ENCODE measurements at regions not wholly inside any gene's neighbourhood (a gene's known extent, or its start where the extent isn't known, plus 50 kb on each side); places are given as distances from the start of the nearest gene placed in this dataset.
A peak's percentile ranks its signal among the peaks of the same experiment; 100 is the strongest.

DNA sequence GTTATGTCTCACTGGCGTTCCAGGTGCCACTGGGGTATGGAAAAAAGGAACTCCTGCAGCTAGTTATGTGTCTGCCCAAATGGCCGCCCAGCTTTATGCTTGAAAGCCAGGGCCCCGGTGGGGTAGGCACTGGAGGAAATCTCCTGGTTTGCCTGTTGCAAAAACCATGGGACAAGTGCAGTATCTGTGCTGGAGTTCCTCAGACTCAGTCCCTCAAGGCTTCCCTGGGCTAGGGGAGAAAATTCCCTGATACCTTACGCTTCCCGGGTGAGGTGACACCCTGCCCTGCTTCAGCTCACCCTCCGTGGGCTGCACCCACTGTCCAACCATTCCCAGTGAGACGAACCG is 90.3 kb upstream of the CDK6 start:
- Histone ChIP-seq H2BK120ac (ENCODE audit: insufficient read depth, low read length, poor library complexity) (peak overlapping the region; percentile 2), H3K4me2 (ENCODE audit: low read length) (no peak overlapping the region), H3K4me3 (ENCODE audit: low read depth, low read length) (no peak overlapping the region), H4K8ac (ENCODE audit: low read depth, low read length) (no peak overlapping the region), H3K9me3 (ENCODE audit: insufficient read depth, low read depth, low read length) (peaks cover 5% of the 10 kb centered on the region), H2AFZ (ENCODE audit: insufficient read depth, low read length, poor library complexity) (no peak overlapping the region), H3K18ac (ENCODE audit: low read length) (no peak overlapping the region), H3K27ac (ENCODE audit: low read depth, low read length) (no peak overlapping the region), H4K12ac (ENCODE audit: low read depth, low read length) (peak overlapping the region; percentile 23), H3K27me3 (ENCODE audit: insufficient read depth, low read length) (no peaks in the 10 kb centered on the region), H2BK5ac (ENCODE audit: low read depth, low read length, poor library complexity) (no peak overlapping the region), H3K4me1 (ENCODE audit: control insufficient read depth in 1 of 2, insufficient read depth in 2 of 2, low read length in 2 of 2) (peaks cover 5 to 6% of the 10 kb centered on the region in 2 experiments), H2BK12ac (ENCODE audit: low read length) (no peak overlapping the region), H3K14ac (ENCODE audit: low read length) (no peak overlapping the region), H3K23ac (ENCODE audit: low read length) (no peak overlapping the region), H2AK5ac (ENCODE audit: low read length) (no peak overlapping the region), H4K91ac (ENCODE audit: low read depth, low read length) (peak overlapping the region; percentile 38), H3K9ac (ENCODE audit: low read length) (no peak overlapping the region), H3K79me2 (ENCODE audit: control insufficient read depth, insufficient read depth, low read length, poor library complexity) (no peaks in the 10 kb centered on the region), H3K4ac (ENCODE audit: low read depth, low read length) (no peak overlapping the region), H3K79me1 (ENCODE audit: low read length) (no peaks in the 10 kb centered on the region), H3K36me3 (ENCODE audit: control insufficient read depth in 1 of 2, insufficient read depth in 2 of 2, low read length in 2 of 2) (no peaks in the 10 kb centered on the region)
- no CpG with 5 or more reads among the region's 8 CpGs for WGBS (ENCODE audit: extremely low coverage, insufficient coverage, insufficient read length)
- DNase-seq = no peak

DNA sequence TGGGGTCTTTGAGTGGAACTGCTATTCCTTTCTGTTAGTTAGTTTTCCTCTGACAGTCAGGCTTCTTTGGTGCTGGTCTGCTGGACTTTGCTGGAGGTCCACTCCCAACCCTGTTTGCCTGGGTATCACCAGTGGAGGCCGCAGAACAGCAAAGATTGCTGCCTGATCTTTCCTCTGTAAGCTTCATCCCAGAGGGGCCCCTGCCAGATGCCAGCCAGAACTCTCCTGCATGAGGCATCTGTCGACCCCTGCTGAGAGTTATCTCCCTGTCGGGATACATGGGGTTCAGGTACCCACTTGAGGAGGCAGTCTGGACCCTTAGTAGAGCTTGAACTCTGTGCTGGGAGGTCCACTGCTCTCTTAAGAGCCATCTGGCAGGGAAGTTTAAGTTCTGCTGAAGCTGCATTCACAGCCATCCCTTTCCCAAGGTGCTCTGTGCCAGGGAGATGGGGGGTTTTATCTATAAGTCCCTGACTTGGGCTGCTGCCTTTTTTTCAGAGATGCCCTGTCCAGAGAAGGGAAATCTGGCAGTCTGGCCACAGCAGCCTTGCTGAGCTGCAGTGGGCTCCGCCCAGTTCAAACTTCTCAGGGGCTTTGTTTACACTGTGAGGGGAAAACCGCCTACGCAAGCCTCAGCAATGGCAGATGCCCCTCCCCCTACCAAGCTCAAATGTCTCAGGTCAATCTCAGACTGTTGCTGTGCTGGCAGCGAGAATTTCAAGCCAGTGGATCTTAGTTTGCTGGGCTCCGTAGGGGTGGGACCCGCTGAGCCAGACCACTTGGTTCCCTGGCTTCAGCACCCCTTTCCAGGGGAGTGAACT is 89.7 kb upstream of the CDK6 start:
- Histone ChIP-seq H4K8ac (ENCODE audit: low read depth, low read length) (peak overlapping the region; percentile 13), H3K9me3 (ENCODE audit: insufficient read depth, low read depth, low read length) (peaks cover 5% of the 10 kb centered on the region), H2BK120ac (ENCODE audit: insufficient read depth, low read length, poor library complexity) (no peak overlapping the region), H3K79me1 (ENCODE audit: low read length) (no peaks in the 10 kb centered on the region), H2AK5ac (ENCODE audit: low read length) (no peak overlapping the region), H3K23ac (ENCODE audit: low read length) (no peak overlapping the region), H3K27me3 (ENCODE audit: insufficient read depth, low read length) (no peaks in the 10 kb centered on the region), H4K91ac (ENCODE audit: low read depth, low read length) (peak overlapping the region; percentile 38), H3K27ac (ENCODE audit: low read depth, low read length) (no peak overlapping the region), H2AFZ (ENCODE audit: insufficient read depth, low read length, poor library complexity) (no peak overlapping the region), H3K36me3 (ENCODE audit: control insufficient read depth in 1 of 2, insufficient read depth in 2 of 2, low read length in 2 of 2) (no peaks in the 10 kb centered on the region), H3K4me3 (ENCODE audit: low read depth, low read length) (no peak overlapping the region), H3K4me2 (ENCODE audit: low read length) (no peak overlapping the region), H3K4ac (ENCODE audit: low read depth, low read length) (no peak overlapping the region), H3K4me1 (ENCODE audit: control insufficient read depth in 1 of 2, insufficient read depth in 2 of 2, low read length in 2 of 2) (peaks cover 5 to 6% of the 10 kb centered on the region in 2 experiments), H3K79me2 (ENCODE audit: control insufficient read depth, insufficient read depth, low read length, poor library complexity) (no peaks in the 10 kb centered on the region), H3K14ac (ENCODE audit: low read length) (no peak overlapping the region), H4K12ac (ENCODE audit: low read depth, low read length) (peak overlapping the region; percentile 23), H3K18ac (ENCODE audit: low read length) (peak overlapping the region; percentile 8), H3K9ac (ENCODE audit: low read length) (no peak overlapping the region), H2BK12ac (ENCODE audit: low read length) (no peak overlapping the region), H2BK5ac (ENCODE audit: low read depth, low read length, poor library complexity) (no peak overlapping the region)
- WGBS (ENCODE audit: extremely low coverage, insufficient coverage, insufficient read length) = no CpG with 5 or more reads among the region's 9 CpGs
- DNase-seq = no peak

DNA sequence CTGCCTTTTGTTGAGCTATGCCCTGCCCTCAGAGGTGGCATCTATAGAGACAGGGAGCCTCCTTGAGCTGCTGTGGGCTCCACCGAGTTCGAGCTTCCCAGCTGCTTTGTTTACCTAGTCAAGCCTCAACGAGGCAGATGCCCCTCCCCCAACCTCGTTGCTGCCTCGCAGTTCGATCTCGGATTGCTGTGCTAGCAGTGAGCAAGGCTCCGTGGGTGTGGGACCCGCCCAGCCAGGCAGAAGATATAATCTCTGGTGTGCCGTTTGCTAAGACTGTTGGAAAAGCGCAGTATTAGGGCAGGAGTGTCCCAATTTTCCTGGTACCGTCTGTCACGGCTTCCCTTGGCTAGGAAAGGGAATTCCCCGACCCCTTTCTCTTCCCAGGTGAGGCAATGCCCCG is 88.4 kb upstream of the CDK6 start:
- Histone ChIP-seq H3K27ac (ENCODE audit: low read depth, low read length) (no peak overlapping the region), H2BK5ac (ENCODE audit: low read depth, low read length, poor library complexity) (no peak overlapping the region), H2AK5ac (ENCODE audit: low read length) (no peak overlapping the region), H3K18ac (ENCODE audit: low read length) (no peak overlapping the region), H3K4ac (ENCODE audit: low read depth, low read length) (no peak overlapping the region), H3K79me2 (ENCODE audit: control insufficient read depth, insufficient read depth, low read length, poor library complexity) (no peaks in the 10 kb centered on the region), H2AFZ (ENCODE audit: insufficient read depth, low read length, poor library complexity) (no peak overlapping the region), H4K8ac (ENCODE audit: low read depth, low read length) (no peak overlapping the region), H3K9me3 (ENCODE audit: insufficient read depth, low read depth, low read length) (peaks cover 5% of the 10 kb centered on the region), H3K27me3 (ENCODE audit: insufficient read depth, low read length) (no peaks in the 10 kb centered on the region), H2BK12ac (ENCODE audit: low read length) (no peak overlapping the region), H3K23ac (ENCODE audit: low read length) (no peak overlapping the region), H2BK120ac (ENCODE audit: insufficient read depth, low read length, poor library complexity) (no peak overlapping the region), H3K4me3 (ENCODE audit: low read depth, low read length) (no peak overlapping the region), H3K14ac (ENCODE audit: low read length) (no peak overlapping the region), H3K4me1 (ENCODE audit: control insufficient read depth in 1 of 2, insufficient read depth in 2 of 2, low read length in 2 of 2) (peaks cover 5 to 6% of the 10 kb centered on the region in 2 experiments), H4K12ac (ENCODE audit: low read depth, low read length) (no peak overlapping the region), H3K36me3 (ENCODE audit: control insufficient read depth in 1 of 2, insufficient read depth in 2 of 2, low read length in 2 of 2) (no peaks in the 10 kb centered on the region), H4K91ac (ENCODE audit: low read depth, low read length) (no peak overlapping the region), H3K4me2 (ENCODE audit: low read length) (no peak overlapping the region), H3K9ac (ENCODE audit: low read length) (no peak overlapping the region), H3K79me1 (ENCODE audit: low read length) (no peaks in the 10 kb centered on the region)
- DNase-seq = peak in 1 of 2 donors; percentile 9
- WGBS (ENCODE audit: extremely low coverage, insufficient coverage, insufficient read length) = no CpG with 5 or more reads among the region's 15 CpGs

DNA sequence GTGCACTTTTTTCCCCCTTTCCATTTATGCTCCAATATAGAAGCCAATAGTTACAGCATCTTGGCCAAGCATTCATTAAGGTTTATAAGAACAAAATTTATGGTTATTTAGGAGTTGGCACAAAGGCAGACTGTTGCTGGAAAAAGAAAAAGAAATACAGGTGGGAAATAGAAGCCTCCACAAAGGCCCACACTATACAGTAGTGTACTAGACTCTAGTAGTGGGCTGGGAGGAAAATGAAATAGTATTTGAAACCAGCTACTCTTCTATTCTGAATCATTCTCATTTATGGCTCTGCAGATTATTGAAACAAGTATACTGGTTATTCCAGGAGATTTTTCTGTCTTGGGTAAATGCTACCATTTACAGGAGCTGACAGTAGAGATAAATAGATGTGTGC is 80.9 kb upstream of the CDK6 start:
- Histone ChIP-seq H4K12ac (ENCODE audit: low read depth, low read length) (no peak overlapping the region), H2AK5ac (ENCODE audit: low read length) (no peak overlapping the region), H3K4ac (ENCODE audit: low read depth, low read length) (no peak overlapping the region), H4K8ac (ENCODE audit: low read depth, low read length) (no peak overlapping the region), H3K14ac (ENCODE audit: low read length) (no peak overlapping the region), H3K27me3 (ENCODE audit: insufficient read depth, low read length) (no peaks in the 10 kb centered on the region), H3K79me2 (ENCODE audit: control insufficient read depth, insufficient read depth, low read length, poor library complexity) (no peaks in the 10 kb centered on the region), H2AFZ (ENCODE audit: insufficient read depth, low read length, poor library complexity) (no peak overlapping the region), H3K9ac (ENCODE audit: low read length) (no peak overlapping the region), H2BK5ac (ENCODE audit: low read depth, low read length, poor library complexity) (no peak overlapping the region), H2BK120ac (ENCODE audit: insufficient read depth, low read length, poor library complexity) (no peak overlapping the region), H4K91ac (ENCODE audit: low read depth, low read length) (no peak overlapping the region), H3K4me1 (ENCODE audit: control insufficient read depth in 1 of 2, insufficient read depth in 2 of 2, low read length in 2 of 2) (peaks cover 3 to 4% of the 10 kb centered on the region in 2 experiments), H3K9me3 (ENCODE audit: insufficient read depth, low read depth, low read length) (no peaks in the 10 kb centered on the region), H3K23ac (ENCODE audit: low read length) (no peak overlapping the region), H3K4me3 (ENCODE audit: low read depth, low read length) (no peak overlapping the region), H3K79me1 (ENCODE audit: low read length) (no peaks in the 10 kb centered on the region), H2BK12ac (ENCODE audit: low read length) (no peak overlapping the region), H3K4me2 (ENCODE audit: low read length) (peak overlapping the region; percentile 37), H3K18ac (ENCODE audit: low read length) (no peak overlapping the region), H3K27ac (ENCODE audit: low read depth, low read length) (peak overlapping the region; percentile 33), H3K36me3 (ENCODE audit: control insufficient read depth in 1 of 2, insufficient read depth in 2 of 2, low read length in 2 of 2) (no peaks in the 10 kb centered on the region)
- peak in 1 of 2 donors; percentile 27 for DNase-seq

Measured in trophoblast cell (in vitro differentiated cells and primary cell).